IMR-90 (cell line): ENCODE measurements at regions not wholly inside any gene's neighbourhood (a gene's known extent, or its start where the extent isn't known, plus 50 kb on each side); places are given as distances from the start of the nearest gene placed in this dataset.

Experiments used
- BHLHE40 ChIP-seq: fragments of 150-350 bp; IDR thresholded peaks from 2 replicates; pipeline ENCODE4 v1.6.1; 2016; ENCODE audit warnings: mild to moderate bottlenecking, low read depth, low read length
- CEBPB ChIP-seq: IDR thresholded peaks from 2 replicates; pipeline ENCODE4 v1.6.1; 2012; ENCODE audit warnings: low read depth, low read length, improper control_type of control experiment
- ELK1 ChIP-seq: fragments of 150-350 bp; IDR thresholded peaks from 2 replicates; pipeline ENCODE4 v1.6.1; 2016; ENCODE audit warnings: low read depth, mild to moderate bottlenecking, low read length, moderate library complexity, borderline replicate concordance
- MAFK ChIP-seq: IDR thresholded peaks from 2 replicates; pipeline ENCODE4 v1.6.1; 2012; ENCODE audit warnings: low read depth, low read length, improper control_type of control experiment
- MXI1 ChIP-seq: IDR thresholded peaks from 2 replicates; pipeline ENCODE4 v1.6.1; 2012; ENCODE audit warnings: low read depth, mild to moderate bottlenecking, low read length, moderate library complexity, borderline replicate concordance
- NFE2L2 ChIP-seq: fragments of 150-350 bp; IDR thresholded peaks from 2 replicates; pipeline ENCODE4 v1.6.1; 2016; ENCODE audit warnings: low read depth, mild to moderate bottlenecking, low read length
- POLR2A ChIP-seq: IDR thresholded peaks from 2 replicates; pipeline ENCODE4 v1.6.1; 2012; ENCODE audit warnings: mild to moderate bottlenecking, low read depth, low read length
- RAD21 ChIP-seq: IDR thresholded peaks from 2 replicates; pipeline ENCODE4 v1.6.1; 2012; ENCODE audit warnings: low read length, improper control_type of control experiment
- RCOR1 ChIP-seq: IDR thresholded peaks from 2 replicates; pipeline ENCODE4 v1.6.1; 2012; ENCODE audit warnings: mild to moderate bottlenecking, low read length, improper control_type of control experiment; ENCODE audit not compliant: insufficient replicate concordance
- RFX5 ChIP-seq: IDR thresholded peaks from 2 replicates; pipeline ENCODE4 v1.8.0; 2012; ENCODE audit warnings: low read depth, mild to moderate bottlenecking, low read length, moderate library complexity
- SMC3 ChIP-seq: fragments of 150-350 bp; IDR thresholded peaks from 2 replicates; pipeline ENCODE4 v1.6.1; 2016; ENCODE audit warnings: low read depth, mild to moderate bottlenecking, antibody characterized with exemption, low read length, moderate library complexity
- USF2 ChIP-seq: fragments of 150-350 bp; IDR thresholded peaks from 2 replicates; pipeline ENCODE4 v1.6.1; 2017; ENCODE audit warnings: mild to moderate bottlenecking, antibody characterized with exemption, low read length, low read depth
- TF ChIP-seq, protein P1 (sequence below): conservative IDR thresholded peaks from 2 replicates; pipeline ENCODE4 v1.5.1; 2012; ENCODE audit warnings: mild to moderate bottlenecking, low read depth, low read length, improper control_type of control experiment

DNA sequence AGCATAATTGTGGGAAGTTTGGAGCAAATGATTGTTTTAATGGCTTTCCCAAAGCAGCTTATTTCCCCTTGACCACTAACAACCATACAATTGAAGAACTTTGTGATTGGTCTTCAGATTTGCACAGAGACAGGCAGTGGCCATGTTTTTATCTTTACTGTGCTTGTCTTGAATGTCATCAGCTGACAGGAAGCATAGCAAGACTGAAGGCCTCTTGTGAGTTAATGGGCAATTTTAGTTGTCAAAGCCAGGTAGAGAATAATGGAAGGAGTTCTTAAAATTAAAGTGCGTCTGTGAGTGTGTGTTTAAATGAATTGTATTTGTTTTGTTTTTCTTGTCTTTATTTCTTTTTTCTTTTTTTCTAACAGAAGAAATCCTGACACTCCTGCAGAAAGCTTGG, 809.9 kb downstream of the TSN start:
- TF ChIP-seq, protein P1, sequence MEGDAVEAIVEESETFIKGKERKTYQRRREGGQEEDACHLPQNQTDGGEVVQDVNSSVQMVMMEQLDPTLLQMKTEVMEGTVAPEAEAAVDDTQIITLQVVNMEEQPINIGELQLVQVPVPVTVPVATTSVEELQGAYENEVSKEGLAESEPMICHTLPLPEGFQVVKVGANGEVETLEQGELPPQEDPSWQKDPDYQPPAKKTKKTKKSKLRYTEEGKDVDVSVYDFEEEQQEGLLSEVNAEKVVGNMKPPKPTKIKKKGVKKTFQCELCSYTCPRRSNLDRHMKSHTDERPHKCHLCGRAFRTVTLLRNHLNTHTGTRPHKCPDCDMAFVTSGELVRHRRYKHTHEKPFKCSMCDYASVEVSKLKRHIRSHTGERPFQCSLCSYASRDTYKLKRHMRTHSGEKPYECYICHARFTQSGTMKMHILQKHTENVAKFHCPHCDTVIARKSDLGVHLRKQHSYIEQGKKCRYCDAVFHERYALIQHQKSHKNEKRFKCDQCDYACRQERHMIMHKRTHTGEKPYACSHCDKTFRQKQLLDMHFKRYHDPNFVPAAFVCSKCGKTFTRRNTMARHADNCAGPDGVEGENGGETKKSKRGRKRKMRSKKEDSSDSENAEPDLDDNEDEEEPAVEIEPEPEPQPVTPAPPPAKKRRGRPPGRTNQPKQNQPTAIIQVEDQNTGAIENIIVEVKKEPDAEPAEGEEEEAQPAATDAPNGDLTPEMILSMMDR = no peak
- TF ChIP-seq RCOR1 = no peak
- TF ChIP-seq POLR2A = no peak
- no peak for TF ChIP-seq BHLHE40
- no peak for TF ChIP-seq ELK1
- TF ChIP-seq SMC3 = no peak
- no peak for TF ChIP-seq CEBPB
- TF ChIP-seq USF2 = no peak
- TF ChIP-seq RFX5 = no peak
- no peak for TF ChIP-seq MXI1
- TF ChIP-seq MAFK = no peak
- TF ChIP-seq NFE2L2 = no peak
- TF ChIP-seq RAD21 = no peak
